Esophagus mucosa (tissue), 1 donor: ENCODE measurements at regions not wholly inside any gene's neighbourhood (a gene's known extent, or its start where the extent isn't known, plus 50 kb on each side); places are given as distances from the start of the nearest gene placed in this dataset.

Experiments
- ATAC-seq: fragments of 200-7000 bp; cut with Tn5 transposase; one replicate; pipeline ENCODE4 v1.9.1; 2020
- donor health status: DM: yes; HTN: yes; CAD: no.

- no peak for ATAC-seq
These were observed 146.8 kb upstream of the DPT start for GRCh38 chr1:168875831-168876230.

- ATAC-seq = no peak
These were observed 147.8 kb upstream of the DPT start for GRCh38 chr1:168876830-168877229.

GRCh38 chr1:168879896-168880734 lies 151.1 kb upstream of the DPT start:
- no peak for ATAC-seq

- ATAC-seq = no peak
These were observed 152.8 kb upstream of the DPT start for GRCh38 chr1:168881656-168882260.

- no peak for ATAC-seq
These were observed 158.4 kb upstream of the DPT start for GRCh38 chr1:168887381-168887780.

GRCh38 chr1:168888418-168888817 lies 159.4 kb upstream of the DPT start:
- ATAC-seq = no peak

- ATAC-seq = peak; percentile 42
These were observed 163.9 kb upstream of the DPT start for GRCh38 chr1:168892931-168893330.

- peak; percentile 95 for ATAC-seq
These were observed 164.4 kb upstream of the DPT start for GRCh38 chr1:168893359-168893801.

GRCh38 chr1:168894397-168894903 lies 165.4 kb upstream of the DPT start:
- no peak for ATAC-seq

- no peak for ATAC-seq
These were observed 168.2 kb upstream of the DPT start for GRCh38 chr1:168897249-168897648.

- no peak for ATAC-seq
These were observed 174.3 kb upstream of the DPT start for GRCh38 chr1:168903237-168903830.

GRCh38 chr1:168905633-168906032 lies 176.6 kb upstream of the DPT start:
- ATAC-seq = no peak

GRCh38 chr1:168906367-168906766 lies 177.4 kb upstream of the DPT start:
- peak; percentile 59 for ATAC-seq

GRCh38 chr1:168907053-168907452 lies 178.0 kb upstream of the DPT start:
- ATAC-seq = peak; percentile 96

- no peak for ATAC-seq
These were observed 178.9 kb upstream of the DPT start for GRCh38 chr1:168907786-168908348.

- ATAC-seq = no peak
These were observed 181.4 kb upstream of the DPT start for GRCh38 chr1:168910403-168910802.

GRCh38 chr1:168911370-168911769 lies 182.4 kb upstream of the DPT start:
- ATAC-seq = no peak

- ATAC-seq = no peak
These were observed 184.9 kb upstream of the DPT start for GRCh38 chr1:168913711-168914463.

- no peak for ATAC-seq
These were observed 188.3 kb upstream of the DPT start for GRCh38 chr1:168917309-168917708.

GRCh38 chr1:168917796-168918195 lies 188.7 kb upstream of the ATP1B1 start:
- ATAC-seq = no peak

GRCh38 chr1:168918860-168919741 lies 187.4 kb upstream of the ATP1B1 start:
- ATAC-seq = peak; percentile 66
